ENCODE measurements at regions not wholly inside any gene's neighbourhood (a gene's known extent, or its start where the extent isn't known, plus 50 kb on each side); places are given as distances from the start of the nearest gene placed in this dataset.

DNA sequence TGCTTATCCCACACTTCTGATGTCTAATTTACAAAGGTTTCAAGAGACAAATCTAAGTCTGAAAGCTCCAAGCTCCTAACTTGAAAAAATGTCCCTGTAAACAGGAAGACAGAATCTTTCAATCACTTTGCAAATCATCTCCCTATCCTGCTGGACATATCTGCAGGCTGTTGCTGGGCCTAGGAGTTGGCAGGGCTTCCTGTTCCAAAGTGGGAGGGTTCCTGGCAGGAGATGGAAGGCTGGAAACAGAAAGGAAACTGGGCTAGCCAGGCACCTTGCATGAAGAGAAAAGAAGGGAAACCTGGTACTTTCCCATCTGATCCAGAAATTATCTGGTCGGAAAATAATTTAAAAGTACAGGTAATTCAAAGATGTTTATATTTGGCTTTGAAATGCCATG, 227.3 kb upstream of the IL12A start:
- DNase-seq = no peak
- TF ChIP-seq, protein P1, sequence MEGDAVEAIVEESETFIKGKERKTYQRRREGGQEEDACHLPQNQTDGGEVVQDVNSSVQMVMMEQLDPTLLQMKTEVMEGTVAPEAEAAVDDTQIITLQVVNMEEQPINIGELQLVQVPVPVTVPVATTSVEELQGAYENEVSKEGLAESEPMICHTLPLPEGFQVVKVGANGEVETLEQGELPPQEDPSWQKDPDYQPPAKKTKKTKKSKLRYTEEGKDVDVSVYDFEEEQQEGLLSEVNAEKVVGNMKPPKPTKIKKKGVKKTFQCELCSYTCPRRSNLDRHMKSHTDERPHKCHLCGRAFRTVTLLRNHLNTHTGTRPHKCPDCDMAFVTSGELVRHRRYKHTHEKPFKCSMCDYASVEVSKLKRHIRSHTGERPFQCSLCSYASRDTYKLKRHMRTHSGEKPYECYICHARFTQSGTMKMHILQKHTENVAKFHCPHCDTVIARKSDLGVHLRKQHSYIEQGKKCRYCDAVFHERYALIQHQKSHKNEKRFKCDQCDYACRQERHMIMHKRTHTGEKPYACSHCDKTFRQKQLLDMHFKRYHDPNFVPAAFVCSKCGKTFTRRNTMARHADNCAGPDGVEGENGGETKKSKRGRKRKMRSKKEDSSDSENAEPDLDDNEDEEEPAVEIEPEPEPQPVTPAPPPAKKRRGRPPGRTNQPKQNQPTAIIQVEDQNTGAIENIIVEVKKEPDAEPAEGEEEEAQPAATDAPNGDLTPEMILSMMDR (IDR thresholded peaks at IDR 0.05) = no peak
- no peak overlapping the region for H3K27ac Mint-ChIP-seq
- ChIA-PET CTCF (no interaction called here), POLR2A (no interaction called here)
- no peak for ATAC-seq
- H3K4me3 Mint-ChIP-seq = no peak overlapping the region
- H3K4me1 Mint-ChIP-seq (ENCODE audit: low read depth) = peaks cover 14% of the 10 kb centered on the region
- no peaks in the 10 kb centered on the region for H3K36me3 Mint-ChIP-seq (ENCODE audit: low read depth)
- H3K9me3 Mint-ChIP-seq = peaks cover 3% of the 10 kb centered on the region
- H3K27me3 Mint-ChIP-seq = peaks cover 45% of the 10 kb centered on the region
- intact Hi-C loops (cut with micrococcal nuclease) = no loop called here

- ChIA-PET CTCF (no interaction called here), POLR2A (no interaction called here)
- intact Hi-C loops (cut with micrococcal nuclease) = no loop called here
- Mint-ChIP-seq H3K4me3 (no peak overlapping the region), H3K36me3 (ENCODE audit: low read depth) (no peaks in the 10 kb centered on the region), H3K9me3 (no peaks in the 10 kb centered on the region), H3K4me1 (ENCODE audit: low read depth) (peaks cover 14% of the 10 kb centered on the region), H3K27me3 (peaks cover 45% of the 10 kb centered on the region), H3K27ac (no peak overlapping the region)
- ATAC-seq (no peak), DNase-seq (no peak)
- TF ChIP-seq, protein P1 (IDR thresholded peaks at IDR 0.05) = no peak
Measured at GRCh38 chr3:159761848-159762635, 226.6 kb upstream of the IL12A start.

- ChIA-PET CTCF (no interaction called here), POLR2A (no interaction called here)
- intact Hi-C loops (cut with micrococcal nuclease) = no loop called here
- TF ChIP-seq, protein P1 (IDR thresholded peaks at IDR 0.05) = no peak
- ATAC-seq (peak; percentile 64), DNase-seq (peak; percentile 61)
- no peaks in the 10 kb centered on the region for H3K9me3 Mint-ChIP-seq
- H3K27me3 Mint-ChIP-seq = peaks cover 52% of the 10 kb centered on the region
- H3K4me1 Mint-ChIP-seq (ENCODE audit: low read depth) = peaks cover 14% of the 10 kb centered on the region
- peak overlapping the region; percentile 69 for H3K4me3 Mint-ChIP-seq
- peak overlapping the region; percentile 28 for H3K27ac Mint-ChIP-seq
- no peaks in the 10 kb centered on the region for H3K36me3 Mint-ChIP-seq (ENCODE audit: low read depth)
Measured at GRCh38 chr3:159763011-159763601, 225.5 kb upstream of the IL12A start.

DNA sequence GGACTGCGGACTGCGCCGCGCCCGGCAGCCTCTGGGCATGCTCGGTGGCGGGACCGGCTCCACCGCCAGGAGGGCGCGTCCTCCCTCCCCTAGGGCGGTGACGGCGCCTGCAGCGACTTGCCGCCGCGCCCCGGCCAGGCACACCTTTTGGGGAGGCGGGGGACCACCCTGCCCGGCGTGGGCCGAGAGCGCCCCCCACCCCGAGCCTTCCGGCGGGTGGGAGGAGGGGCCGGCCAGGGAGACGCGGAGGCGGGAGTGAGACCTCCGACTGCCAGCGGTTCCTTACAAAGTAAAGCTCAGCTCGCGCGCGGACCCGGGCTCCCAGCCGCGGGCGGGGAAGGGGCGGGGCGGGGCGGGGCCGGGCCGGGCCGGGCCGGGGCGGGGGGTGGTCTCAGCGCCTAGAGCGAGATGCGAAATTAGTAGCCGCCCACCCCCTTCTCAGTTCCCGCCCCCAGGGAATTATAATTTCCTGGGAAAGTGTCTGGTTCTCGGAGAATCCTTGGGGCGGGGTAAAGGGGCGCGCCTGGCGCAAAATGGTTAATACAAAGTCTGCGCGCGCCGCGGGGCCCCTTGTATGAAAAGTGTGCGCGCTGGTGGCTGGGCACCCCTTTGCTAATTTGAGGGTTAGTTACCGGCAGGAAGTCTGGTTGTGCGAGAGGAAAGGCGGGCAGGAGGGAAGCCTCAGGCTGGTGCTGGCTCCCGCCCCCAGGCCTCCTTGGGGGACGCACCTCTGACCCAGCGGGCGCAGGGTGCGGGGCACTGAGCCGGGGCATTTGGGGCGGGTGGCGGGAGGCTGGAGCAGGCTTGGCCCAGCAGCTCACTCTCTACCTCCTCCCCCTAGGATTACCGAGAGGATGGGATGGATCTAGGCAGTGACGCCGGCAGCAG, 224.8 kb upstream of the IL12A start:
- Mint-ChIP-seq H3K36me3 (ENCODE audit: low read depth) (no peaks in the 10 kb centered on the region), H3K9me3 (no peaks in the 10 kb centered on the region), H3K4me3 (peak overlapping the region; percentile 71), H3K27me3 (peaks cover 56% of the 10 kb centered on the region), H3K27ac (peak overlapping the region; percentile 28), H3K4me1 (ENCODE audit: low read depth) (peaks cover 14% of the 10 kb centered on the region)
- TF ChIP-seq, protein P1 (IDR thresholded peaks at IDR 0.05) = no peak
- POLR2A ChIA-PET = no interaction called here
- DNase-seq (peak; percentile 68), ATAC-seq (peak; percentile 79)
- CTCF ChIA-PET = no interaction called here
- intact Hi-C loops (cut with micrococcal nuclease) = no loop called here
